ENCODE measurements at regions not wholly inside any gene's neighbourhood (a gene's known extent, or its start where the extent isn't known, plus 50 kb on each side); places are given as distances from the start of the nearest gene placed in this dataset.

DNA sequence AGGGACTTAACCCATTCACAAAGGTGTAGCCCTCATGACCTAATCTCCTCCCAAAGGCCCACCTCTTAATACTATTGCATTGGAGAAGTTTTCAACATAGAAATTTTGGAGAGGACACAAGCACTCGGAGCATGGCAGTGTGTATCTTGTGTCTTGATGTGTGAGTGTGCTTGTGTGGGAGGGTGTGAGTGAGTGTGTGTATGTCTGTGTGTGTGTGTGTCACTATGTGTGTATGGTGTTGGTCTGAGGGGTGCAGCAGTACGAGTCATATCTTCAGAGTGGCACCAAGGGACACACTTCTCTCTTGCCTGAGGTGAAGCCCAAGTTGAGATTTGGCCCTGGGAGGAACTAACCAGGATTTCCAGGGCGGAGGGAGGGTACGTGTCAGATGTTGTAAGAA lies 73.7 kb downstream of the NAV1 start:
- no peak overlapping the region for H3K4me2 ChIP-seq (ENCODE audit: low read length)
- POLR2A ChIA-PET = no interaction called here
- H3K79me2 ChIP-seq (ENCODE audit: insufficient read depth, low read length) = no peaks in the 10 kb centered on the region
- no peak overlapping the region for H3K4me3 ChIP-seq (replicated peaks in 1 of 2; ENCODE audit: low read depth in 1 of 2, low read length in 2 of 2)
- no peak overlapping the region for H3K9ac ChIP-seq (ENCODE audit: low read length)
- no peaks in the 10 kb centered on the region for H3K9me2 ChIP-seq (ENCODE audit: insufficient read depth)
- no peak overlapping the region for H2AFZ ChIP-seq (ENCODE audit: low read depth, low read length, poor library complexity, severe bottlenecking)
- TF ChIP-seq RAD21 (IDR thresholded peaks at IDR 0.05; ENCODE audit: low read depth) = no peak
- TF ChIP-seq EZH2 (IDR thresholded peaks at IDR 0.05) = no peak
- no peak for TF ChIP-seq SIN3A (IDR thresholded peaks at IDR 0.05; ENCODE audit: low read depth)
- TF ChIP-seq, protein P1, sequence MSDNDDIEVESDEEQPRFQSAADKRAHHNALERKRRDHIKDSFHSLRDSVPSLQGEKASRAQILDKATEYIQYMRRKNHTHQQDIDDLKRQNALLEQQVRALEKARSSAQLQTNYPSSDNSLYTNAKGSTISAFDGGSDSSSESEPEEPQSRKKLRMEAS (IDR thresholded peaks at IDR 0.05) = no peak
- TF ChIP-seq, protein P2, sequence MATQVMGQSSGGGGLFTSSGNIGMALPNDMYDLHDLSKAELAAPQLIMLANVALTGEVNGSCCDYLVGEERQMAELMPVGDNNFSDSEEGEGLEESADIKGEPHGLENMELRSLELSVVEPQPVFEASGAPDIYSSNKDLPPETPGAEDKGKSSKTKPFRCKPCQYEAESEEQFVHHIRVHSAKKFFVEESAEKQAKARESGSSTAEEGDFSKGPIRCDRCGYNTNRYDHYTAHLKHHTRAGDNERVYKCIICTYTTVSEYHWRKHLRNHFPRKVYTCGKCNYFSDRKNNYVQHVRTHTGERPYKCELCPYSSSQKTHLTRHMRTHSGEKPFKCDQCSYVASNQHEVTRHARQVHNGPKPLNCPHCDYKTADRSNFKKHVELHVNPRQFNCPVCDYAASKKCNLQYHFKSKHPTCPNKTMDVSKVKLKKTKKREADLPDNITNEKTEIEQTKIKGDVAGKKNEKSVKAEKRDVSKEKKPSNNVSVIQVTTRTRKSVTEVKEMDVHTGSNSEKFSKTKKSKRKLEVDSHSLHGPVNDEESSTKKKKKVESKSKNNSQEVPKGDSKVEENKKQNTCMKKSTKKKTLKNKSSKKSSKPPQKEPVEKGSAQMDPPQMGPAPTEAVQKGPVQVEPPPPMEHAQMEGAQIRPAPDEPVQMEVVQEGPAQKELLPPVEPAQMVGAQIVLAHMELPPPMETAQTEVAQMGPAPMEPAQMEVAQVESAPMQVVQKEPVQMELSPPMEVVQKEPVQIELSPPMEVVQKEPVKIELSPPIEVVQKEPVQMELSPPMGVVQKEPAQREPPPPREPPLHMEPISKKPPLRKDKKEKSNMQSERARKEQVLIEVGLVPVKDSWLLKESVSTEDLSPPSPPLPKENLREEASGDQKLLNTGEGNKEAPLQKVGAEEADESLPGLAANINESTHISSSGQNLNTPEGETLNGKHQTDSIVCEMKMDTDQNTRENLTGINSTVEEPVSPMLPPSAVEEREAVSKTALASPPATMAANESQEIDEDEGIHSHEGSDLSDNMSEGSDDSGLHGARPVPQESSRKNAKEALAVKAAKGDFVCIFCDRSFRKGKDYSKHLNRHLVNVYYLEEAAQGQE (IDR thresholded peaks at IDR 0.05; ENCODE audit: low read depth) = no peak
- TF ChIP-seq YY1 (IDR thresholded peaks at IDR 0.05; ENCODE audit: extremely low read depth, insufficient replicate concordance, low read depth, low read length) = no peak
- no peak for TF ChIP-seq ZNF274 (IDR thresholded peaks at IDR 0.05; ENCODE audit: low read depth, low read length)
- no peak for TF ChIP-seq EZH2phosphoT487 (IDR thresholded peaks at IDR 0.05; ENCODE audit: borderline replicate concordance)
- no peak for TF ChIP-seq ZFX (IDR thresholded peaks at IDR 0.05)
- no peak for TF ChIP-seq POLR2AphosphoS5 (IDR thresholded peaks at IDR 0.05; ENCODE audit: low read depth, low read length)
- no peak for TF ChIP-seq CEBPB (IDR thresholded peaks at IDR 0.05; ENCODE audit: low read depth)
- TF ChIP-seq SRF (IDR thresholded peaks at IDR 0.05; ENCODE audit: low read depth) = no peak
- no peak for ATAC-seq
- no peaks in the 10 kb centered on the region for H3K36me3 ChIP-seq (ENCODE audit: control insufficient read depth in 1 of 2, insufficient read depth in 2 of 2, low read length in 2 of 2)
- no TSS peak for BruUV-seq (replicated peaks)
- RAD21 ChIA-PET (ENCODE audit: low non-redundant PET in 1 of 2, low total read pairs in 2 of 2, uncharacterized antibody in 2 of 2, unreplicated experiment in 2 of 2) = no interaction called here
- intact Hi-C loops (cut with micrococcal nuclease) = no loop called here
- no peaks in the 10 kb centered on the region for H3K4me1 ChIP-seq (ENCODE audit: control insufficient read depth in 1 of 2, insufficient read depth in 2 of 2, low read length in 2 of 2)
- H3K27me3 ChIP-seq (ENCODE audit: insufficient read depth, low read length) = peaks cover 8% of the 10 kb centered on the region; the same call in 1 of the 2 replicates
- no peak for DNase-seq (ENCODE audit: low read depth, low spot score)
- CTCF ChIA-PET = no interaction called here
- no peaks in the 10 kb centered on the region for H3K9me3 ChIP-seq (ENCODE audit: control insufficient read depth in 1 of 2, insufficient read depth in 1 of 2, low read depth in 1 of 2, low read length in 2 of 2)
- no peaks in the 10 kb centered on the region; the same call in 1 of the 2 replicates for H4K20me1 ChIP-seq (ENCODE audit: insufficient read depth)
- no peak overlapping the region for H3K27ac ChIP-seq (ENCODE audit: low read depth, low read length)
